SK-N-SH (cell line): ENCODE measurements at regions not wholly inside any gene's neighbourhood (a gene's known extent, or its start where the extent isn't known, plus 50 kb on each side); places are given as distances from the start of the nearest gene placed in this dataset.

ENCODE experiments used
- CTCF ChIA-PET: fragments of 300-600, 350-600 bp; formaldehyde crosslinking; extraction: SDS; loops from one replicate; lab custom pipeline; 2021; lab: Yijun Ruan, JAX
- POLR2A ChIA-PET: fragments of 350-600 bp; sonication (Branson Sonifier 250); formaldehyde crosslinking; extraction: SDS; loops from one replicate; lab custom pipeline; 2020; ENCODE audit warnings: antibody characterized with exemption, inconsistent platforms; lab: Yijun Ruan, JAX
- DNase-seq: peaks from one replicate; pipeline ENCODE4 v3.0.0; 2012
- H2AFZ ChIP-seq: fragments of 200-600 bp; sonication (generic); 2 replicates; pipeline ENCODE4 v1.8.1; 2016; ENCODE audit warnings: antibody characterized with exemption, mild to moderate bottlenecking, low read depth
- H3F3A ChIP-seq: fragments of 200-600 bp; sonication (generic); replicated peaks from 2 replicates; pipeline ENCODE3; 2016; ENCODE audit warnings: antibody characterized with exemption, mild to moderate bottlenecking; ENCODE audit not compliant: insufficient read depth
- H3K27ac ChIP-seq, 2 experiments: fragments of 200-500 bp in 1 of 2; fragments of 200-600 bp in 1 of 2; sonication (Bioruptor generic) in 1 of 2; sonication (generic), shearing (Covaris generic) in 1 of 2; 2 replicates each; pipeline versions ENCODE4 v1.5.1 to v1.6.1; 2014 to 2016; ENCODE audit warnings: low read depth in 2 of 2, inconsistent platforms in 1 of 2, low read length in 1 of 2, mild to moderate bottlenecking in 1 of 2, mixed read lengths in 1 of 2
- H3K27me3 ChIP-seq: fragments of 200-600 bp; sonication (generic), shearing (Covaris generic); 2 replicates; pipeline ENCODE4 v1.6.1; 2016; ENCODE audit warnings: mixed run types; ENCODE audit not compliant: insufficient read depth
- H3K36me3 ChIP-seq, 2 experiments: fragments of 200-500 bp in 1 of 2; fragments of 200-600 bp in 1 of 2; sonication (Bioruptor generic) in 1 of 2; sonication (generic) in 1 of 2; replicated peaks in 1 of 2; 2 replicates each; pipeline versions ENCODE3 to v1.5.1; 2014 to 2016; ENCODE audit warnings: low read length in 1 of 2, mild to moderate bottlenecking in 1 of 2; ENCODE audit not compliant: insufficient read depth in 2 of 2, control insufficient read depth in 1 of 2
- H3K4me1 ChIP-seq, 2 experiments: fragments of 200-500 bp in 1 of 2; fragments of 200-600 bp in 1 of 2; sonication (Bioruptor generic) in 1 of 2; sonication (generic), shearing (Covaris generic) in 1 of 2; 2 replicates each; pipeline versions ENCODE4 v1.5.1 to v1.6.1; 2014 to 2016; ENCODE audit warnings: low read depth in 1 of 2, low read length in 1 of 2, mixed run types in 1 of 2; ENCODE audit not compliant: insufficient read depth in 2 of 2, control insufficient read depth in 1 of 2
- H3K4me2 ChIP-seq: fragments of 200-600 bp; sonication (generic), shearing (Covaris generic); 2 replicates; pipeline ENCODE4 v1.6.1; 2017; ENCODE audit warnings: mixed run types
- H3K4me3 ChIP-seq, 2 experiments: fragments of 200-500 bp in 1 of 2; fragments of 200-600 bp in 1 of 2; sonication (Bioruptor generic) in 1 of 2; sonication (generic), shearing (Covaris generic) in 1 of 2; 2 replicates each; pipeline versions ENCODE4 v1.5.1 to v1.8.1; 2014 to 2016; ENCODE audit warnings: low read depth in 2 of 2, inconsistent platforms in 1 of 2, low read length in 1 of 2, mild to moderate bottlenecking in 1 of 2, mixed read lengths in 1 of 2, moderate library complexity in 1 of 2
- H3K79me2 ChIP-seq: fragments of 200-600 bp; sonication (generic); 2 replicates; pipeline ENCODE4 v1.8.1; 2017; ENCODE audit warnings: mild to moderate bottlenecking; ENCODE audit not compliant: insufficient read depth
- H3K9ac ChIP-seq: fragments of 200-600 bp; sonication (generic); 2 replicates; pipeline ENCODE4 v1.6.1; 2017; ENCODE audit warnings: mixed run types
- H3K9me2 ChIP-seq: fragments of 200-600 bp; sonication (generic); 2 replicates; pipeline ENCODE4 v1.6.1; 2017; ENCODE audit warnings: mixed run types
- H3K9me3 ChIP-seq: fragments of 200-600 bp; sonication (generic); 2 replicates; pipeline ENCODE4 v1.6.1; 2017; ENCODE audit warnings: mixed run types, mild to moderate bottlenecking, moderate library complexity
- H4K20me1 ChIP-seq: fragments of 200-600 bp; sonication (generic); 2 replicates; pipeline ENCODE4 v1.6.1; 2017; ENCODE audit warnings: mild to moderate bottlenecking, mixed run types; ENCODE audit not compliant: insufficient read depth
- CHD2 ChIP-seq: fragments of 150-350 bp; IDR thresholded peaks from 2 replicates; pipeline ENCODE4 v1.6.1; 2018; ENCODE audit warnings: low read length; ENCODE audit not compliant: partially characterized antibody
- ELF1 ChIP-seq: IDR thresholded peaks from 2 replicates; pipeline ENCODE4 v1.4.0; 2012
- EP300 ChIP-seq, 2 experiments: IDR thresholded peaks; 2 replicates each; pipeline versions ENCODE4 v1.4.0 to v1.6.1; 2012; ENCODE audit warnings: borderline replicate concordance in 1 of 2, low read depth in 1 of 2, low read length in 1 of 2
- FOXJ3 ChIP-seq: sonication (generic); formaldehyde crosslinking; IDR thresholded peaks from 2 replicates; pipeline ENCODE4 v1.5.1; 2020; ENCODE audit warnings: mild to moderate bottlenecking, missing genetic modification reagents
- FOXM1 ChIP-seq: IDR thresholded peaks from 2 replicates; pipeline ENCODE4 v1.4.0; 2012; ENCODE audit warnings: low read depth, mild to moderate bottlenecking
- GABPA ChIP-seq: IDR thresholded peaks from 2 replicates; pipeline ENCODE4 v1.4.0; 2012; ENCODE audit warnings: low read depth, mild to moderate bottlenecking
- JUND ChIP-seq: IDR thresholded peaks from 2 replicates; pipeline ENCODE4 v1.4.0; 2012
- MEF2A ChIP-seq: IDR thresholded peaks from 2 replicates; pipeline ENCODE4 v1.4.0; 2012; ENCODE audit warnings: low read depth, borderline replicate concordance
- MXI1 ChIP-seq: IDR thresholded peaks from 2 replicates; pipeline ENCODE4 v1.6.1; 2012; ENCODE audit warnings: mild to moderate bottlenecking, low read depth, low read length, improper control_type of control experiment
- POLR2AphosphoS5 ChIP-seq: IDR thresholded peaks from 2 replicates; pipeline ENCODE4 v1.6.1; 2012; ENCODE audit warnings: low read depth, low read length
- RAD21 ChIP-seq: IDR thresholded peaks from 2 replicates; pipeline ENCODE4 v1.6.1; 2012; ENCODE audit warnings: mild to moderate bottlenecking, low read length
- RCOR1 ChIP-seq: fragments of 150-350 bp; IDR thresholded peaks from 2 replicates; pipeline ENCODE4 v1.6.1; 2017; ENCODE audit warnings: antibody characterized with exemption, low read length
- RXRA ChIP-seq: IDR thresholded peaks from 2 replicates; pipeline ENCODE4 v1.4.0; 2012; ENCODE audit warnings: low read depth, mild to moderate bottlenecking, borderline replicate concordance
- SIN3A ChIP-seq: IDR thresholded peaks from 2 replicates; pipeline ENCODE4 v1.6.1; 2012; ENCODE audit warnings: low read depth, mild to moderate bottlenecking, low read length, moderate library complexity, borderline replicate concordance
- TAF1 ChIP-seq: IDR thresholded peaks from 2 replicates; pipeline ENCODE4 v1.6.1; 2012; ENCODE audit warnings: low read depth, mild to moderate bottlenecking, low read length, moderate library complexity, borderline replicate concordance
- YY1 ChIP-seq: IDR thresholded peaks from 2 replicates; pipeline ENCODE4 v1.4.0; 2012; ENCODE audit warnings: low read depth, mild to moderate bottlenecking
- TF ChIP-seq, protein P1 (sequence below): fragments of 150-350 bp; IDR thresholded peaks from 2 replicates; pipeline ENCODE4 v1.6.1; 2017; ENCODE audit warnings: antibody characterized with exemption, low read length, low read depth, borderline replicate concordance
- TF ChIP-seq, protein P2 (sequence below): IDR thresholded peaks from 2 replicates; pipeline ENCODE4 v1.6.1; 2012; ENCODE audit warnings: mild to moderate bottlenecking, low read depth, low read length, moderate library complexity
- TF ChIP-seq, protein P3 (sequence below): fragments of 200-600 bp; sonication (generic); IDR thresholded peaks from 2 replicates; pipeline ENCODE4 v1.6.1; 2017; ENCODE audit warnings: antibody characterized with exemption, mild to moderate bottlenecking, moderate library complexity
- TF ChIP-seq, protein P4 (sequence below): IDR thresholded peaks from 2 replicates; pipeline ENCODE4 v1.4.0; 2012; ENCODE audit warnings: low read depth, borderline replicate concordance

DNA sequence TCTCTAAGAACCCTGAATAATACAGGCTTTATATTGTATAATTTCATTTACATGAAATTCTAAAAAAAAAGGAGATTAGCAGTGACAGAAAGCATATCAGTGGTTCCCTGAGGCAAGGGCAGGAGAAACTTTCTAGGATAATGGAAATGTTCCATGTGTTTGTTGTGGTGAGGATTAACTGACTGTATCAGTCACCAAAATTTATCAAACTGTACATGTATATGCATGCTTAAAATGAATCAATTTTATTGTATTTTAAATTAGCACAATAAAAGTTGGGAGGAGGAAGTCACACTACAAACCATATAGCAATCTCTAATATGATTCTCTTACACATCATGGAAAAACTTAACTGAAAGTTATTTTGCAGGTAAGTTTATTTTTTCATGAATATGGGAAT, 396.8 kb downstream of the EFNB2 start:
- CTCF ChIA-PET: no interaction called here
- TF ChIP-seq YY1 (no peak), RAD21 (no peak), TAF1 (no peak), JUND (no peak), RCOR1 (no peak), ELF1 (no peak), FOXM1 (no peak), EP300 (IDR thresholded peaks at IDR 0.05; ENCODE audit: borderline replicate concordance in 1 of 2, low read depth in 1 of 2, low read length in 1 of 2) (no peak), CHD2 (no peak), SIN3A (no peak), GABPA (no peak), MXI1 (no peak), POLR2AphosphoS5 (no peak), RXRA (no peak), FOXJ3 (no peak), MEF2A (no peak)
- TF ChIP-seq, protein P1, sequence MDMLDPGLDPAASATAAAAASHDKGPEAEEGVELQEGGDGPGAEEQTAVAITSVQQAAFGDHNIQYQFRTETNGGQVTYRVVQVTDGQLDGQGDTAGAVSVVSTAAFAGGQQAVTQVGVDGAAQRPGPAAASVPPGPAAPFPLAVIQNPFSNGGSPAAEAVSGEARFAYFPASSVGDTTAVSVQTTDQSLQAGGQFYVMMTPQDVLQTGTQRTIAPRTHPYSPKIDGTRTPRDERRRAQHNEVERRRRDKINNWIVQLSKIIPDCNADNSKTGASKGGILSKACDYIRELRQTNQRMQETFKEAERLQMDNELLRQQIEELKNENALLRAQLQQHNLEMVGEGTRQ: no peak
- TF ChIP-seq, protein P2, sequence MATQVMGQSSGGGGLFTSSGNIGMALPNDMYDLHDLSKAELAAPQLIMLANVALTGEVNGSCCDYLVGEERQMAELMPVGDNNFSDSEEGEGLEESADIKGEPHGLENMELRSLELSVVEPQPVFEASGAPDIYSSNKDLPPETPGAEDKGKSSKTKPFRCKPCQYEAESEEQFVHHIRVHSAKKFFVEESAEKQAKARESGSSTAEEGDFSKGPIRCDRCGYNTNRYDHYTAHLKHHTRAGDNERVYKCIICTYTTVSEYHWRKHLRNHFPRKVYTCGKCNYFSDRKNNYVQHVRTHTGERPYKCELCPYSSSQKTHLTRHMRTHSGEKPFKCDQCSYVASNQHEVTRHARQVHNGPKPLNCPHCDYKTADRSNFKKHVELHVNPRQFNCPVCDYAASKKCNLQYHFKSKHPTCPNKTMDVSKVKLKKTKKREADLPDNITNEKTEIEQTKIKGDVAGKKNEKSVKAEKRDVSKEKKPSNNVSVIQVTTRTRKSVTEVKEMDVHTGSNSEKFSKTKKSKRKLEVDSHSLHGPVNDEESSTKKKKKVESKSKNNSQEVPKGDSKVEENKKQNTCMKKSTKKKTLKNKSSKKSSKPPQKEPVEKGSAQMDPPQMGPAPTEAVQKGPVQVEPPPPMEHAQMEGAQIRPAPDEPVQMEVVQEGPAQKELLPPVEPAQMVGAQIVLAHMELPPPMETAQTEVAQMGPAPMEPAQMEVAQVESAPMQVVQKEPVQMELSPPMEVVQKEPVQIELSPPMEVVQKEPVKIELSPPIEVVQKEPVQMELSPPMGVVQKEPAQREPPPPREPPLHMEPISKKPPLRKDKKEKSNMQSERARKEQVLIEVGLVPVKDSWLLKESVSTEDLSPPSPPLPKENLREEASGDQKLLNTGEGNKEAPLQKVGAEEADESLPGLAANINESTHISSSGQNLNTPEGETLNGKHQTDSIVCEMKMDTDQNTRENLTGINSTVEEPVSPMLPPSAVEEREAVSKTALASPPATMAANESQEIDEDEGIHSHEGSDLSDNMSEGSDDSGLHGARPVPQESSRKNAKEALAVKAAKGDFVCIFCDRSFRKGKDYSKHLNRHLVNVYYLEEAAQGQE: no peak
- TF ChIP-seq, protein P3, sequence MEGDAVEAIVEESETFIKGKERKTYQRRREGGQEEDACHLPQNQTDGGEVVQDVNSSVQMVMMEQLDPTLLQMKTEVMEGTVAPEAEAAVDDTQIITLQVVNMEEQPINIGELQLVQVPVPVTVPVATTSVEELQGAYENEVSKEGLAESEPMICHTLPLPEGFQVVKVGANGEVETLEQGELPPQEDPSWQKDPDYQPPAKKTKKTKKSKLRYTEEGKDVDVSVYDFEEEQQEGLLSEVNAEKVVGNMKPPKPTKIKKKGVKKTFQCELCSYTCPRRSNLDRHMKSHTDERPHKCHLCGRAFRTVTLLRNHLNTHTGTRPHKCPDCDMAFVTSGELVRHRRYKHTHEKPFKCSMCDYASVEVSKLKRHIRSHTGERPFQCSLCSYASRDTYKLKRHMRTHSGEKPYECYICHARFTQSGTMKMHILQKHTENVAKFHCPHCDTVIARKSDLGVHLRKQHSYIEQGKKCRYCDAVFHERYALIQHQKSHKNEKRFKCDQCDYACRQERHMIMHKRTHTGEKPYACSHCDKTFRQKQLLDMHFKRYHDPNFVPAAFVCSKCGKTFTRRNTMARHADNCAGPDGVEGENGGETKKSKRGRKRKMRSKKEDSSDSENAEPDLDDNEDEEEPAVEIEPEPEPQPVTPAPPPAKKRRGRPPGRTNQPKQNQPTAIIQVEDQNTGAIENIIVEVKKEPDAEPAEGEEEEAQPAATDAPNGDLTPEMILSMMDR: no peak
- TF ChIP-seq, protein P4, sequence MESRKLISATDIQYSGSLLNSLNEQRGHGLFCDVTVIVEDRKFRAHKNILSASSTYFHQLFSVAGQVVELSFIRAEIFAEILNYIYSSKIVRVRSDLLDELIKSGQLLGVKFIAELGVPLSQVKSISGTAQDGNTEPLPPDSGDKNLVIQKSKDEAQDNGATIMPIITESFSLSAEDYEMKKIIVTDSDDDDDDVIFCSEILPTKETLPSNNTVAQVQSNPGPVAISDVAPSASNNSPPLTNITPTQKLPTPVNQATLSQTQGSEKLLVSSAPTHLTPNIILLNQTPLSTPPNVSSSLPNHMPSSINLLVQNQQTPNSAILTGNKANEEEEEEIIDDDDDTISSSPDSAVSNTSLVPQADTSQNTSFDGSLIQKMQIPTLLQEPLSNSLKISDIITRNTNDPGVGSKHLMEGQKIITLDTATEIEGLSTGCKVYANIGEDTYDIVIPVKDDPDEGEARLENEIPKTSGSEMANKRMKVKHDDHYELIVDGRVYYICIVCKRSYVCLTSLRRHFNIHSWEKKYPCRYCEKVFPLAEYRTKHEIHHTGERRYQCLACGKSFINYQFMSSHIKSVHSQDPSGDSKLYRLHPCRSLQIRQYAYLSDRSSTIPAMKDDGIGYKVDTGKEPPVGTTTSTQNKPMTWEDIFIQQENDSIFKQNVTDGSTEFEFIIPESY: no peak
- H3K4me2 ChIP-seq: no peak overlapping the region
- H3K9me2 ChIP-seq: no peaks in the 10 kb centered on the region
- H4K20me1 ChIP-seq: no peaks in the 10 kb centered on the region
- no peaks in the 10 kb centered on the region for H3K79me2 ChIP-seq
- H2AFZ ChIP-seq: no peak overlapping the region
- POLR2A ChIA-PET: no interaction called here
- no peak overlapping the region for H3K27ac ChIP-seq
- no peak for DNase-seq
- no peaks in the 10 kb centered on the region for H3K36me3 ChIP-seq
- no peaks in the 10 kb centered on the region for H3F3A ChIP-seq
- no peak overlapping the region for H3K4me3 ChIP-seq
- H3K27me3 ChIP-seq: no peaks in the 10 kb centered on the region
- no peaks in the 10 kb centered on the region for H3K9me3 ChIP-seq
- no peak overlapping the region for H3K9ac ChIP-seq
- H3K4me1 ChIP-seq: no peaks in the 10 kb centered on the region
